GM21619 (cell line): ENCODE measurements at regions not wholly inside any gene's neighbourhood (a gene's known extent, or its start where the extent isn't known, plus 50 kb on each side); places are given as distances from the start of the nearest gene placed in this dataset.
"Not testable (repeated sequence)": the region's sequence is repeated elsewhere in the genome, so short reads cannot be mapped to it uniquely, and the experiment has no call there.

Experiments used
- ATAC-seq: cut with Tn5 transposase; IDR thresholded peaks from one replicate; pipeline ENCODE4 v1.9.1; 2021; ENCODE audit not compliant: unreplicated experiment

- ATAC-seq: no peak
Observed at GRCh38 chr11:71383461-71383860, 64.7 kb downstream of the DHCR7 start.

GRCh38 chr11:71381781-71382505, 66.2 kb downstream of the DHCR7 start:
- ATAC-seq: no peak

- ATAC-seq: no peak
Observed at GRCh38 chr11:71379701-71380100, 68.5 kb downstream of the DHCR7 start.

GRCh38 chr11:71373791-71374454, 74.3 kb downstream of the DHCR7 start:
- ATAC-seq: peak; percentile 66

GRCh38 chr11:71372693-71373657, 75.2 kb downstream of the DHCR7 start:
- no peak for ATAC-seq

- ATAC-seq: no peak
Observed at GRCh38 chr11:71371674-71372069, 76.5 kb downstream of the DHCR7 start.

- no peak for ATAC-seq
Observed at GRCh38 chr11:71370895-71371673, 77.1 kb downstream of the DHCR7 start.

GRCh38 chr11:71370020-71370747, 78.0 kb downstream of the DHCR7 start:
- ATAC-seq: no peak

GRCh38 chr11:71369411-71369810, 78.8 kb downstream of the DHCR7 start:
- ATAC-seq: no peak

GRCh38 chr11:71368966-71369365, 79.2 kb downstream of the DHCR7 start:
- ATAC-seq: no peak

GRCh38 chr11:71367756-71368155, 80.4 kb downstream of the DHCR7 start:
- ATAC-seq: no peak

GRCh38 chr11:71367276-71367675, 80.9 kb downstream of the DHCR7 start:
- ATAC-seq: not testable (repeated sequence)

- ATAC-seq: no peak
Observed at GRCh38 chr11:71366076-71366475, 82.1 kb downstream of the DHCR7 start.

GRCh38 chr11:71365626-71366025, 82.6 kb downstream of the DHCR7 start:
- ATAC-seq: no peak

- ATAC-seq: no peak
Observed at GRCh38 chr11:71364806-71365205, 83.4 kb downstream of the DHCR7 start.

GRCh38 chr11:71364176-71364671, 84.0 kb downstream of the DHCR7 start:
- no peak for ATAC-seq

GRCh38 chr11:71363721-71364120, 84.5 kb downstream of the DHCR7 start:
- no peak for ATAC-seq

GRCh38 chr11:71358963-71359567, 89.1 kb downstream of the DHCR7 start:
- ATAC-seq: no peak

- no peak for ATAC-seq
Observed at GRCh38 chr11:71358122-71358728, 90.0 kb downstream of the DHCR7 start.
